ENCODE measurements at regions not wholly inside any gene's neighbourhood (a gene's known extent, or its start where the extent isn't known, plus 50 kb on each side); places are given as distances from the start of the nearest gene placed in this dataset.

GRCh38 chr13:47869776-47870175 is 131.3 kb downstream of the SUCLA2 start:
- no peak overlapping the region for H3K18ac ChIP-seq (ENCODE audit: insufficient read length, low read depth, low read length)
- no peaks in the 10 kb centered on the region for H3K79me2 ChIP-seq (ENCODE audit: insufficient read depth, low read length)
- no peak overlapping the region for H3K56ac ChIP-seq (ENCODE audit: insufficient read length, low read depth, low read length)
- H4K91ac ChIP-seq (ENCODE audit: insufficient read length, low read depth, low read length): no peak overlapping the region
- H3K14ac ChIP-seq (ENCODE audit: insufficient read depth, low read length): no peak overlapping the region
- peaks cover 9% of the 10 kb centered on the region for H3K9me3 ChIP-seq (ENCODE audit: control insufficient read depth, low read depth, low read length)
- no peak overlapping the region for H3K4me2 ChIP-seq (ENCODE audit: insufficient read depth, insufficient read length, low read length)
- H3K27ac Mint-ChIP-seq: no peak overlapping the region
- no peak overlapping the region for H2BK20ac ChIP-seq (ENCODE audit: low read depth, low read length, poor library complexity, severe bottlenecking)
- H3K27me3 ChIP-seq (ENCODE audit: insufficient read depth, low read length): no peaks in the 10 kb centered on the region
- no peaks in the 10 kb centered on the region for H4K20me1 ChIP-seq (ENCODE audit: control insufficient read depth, insufficient read depth, insufficient read length)
- H2BK15ac ChIP-seq (ENCODE audit: low read depth, low read length): no peak overlapping the region
- H2AK5ac ChIP-seq (ENCODE audit: insufficient read length, low read length): no peak overlapping the region
- H3K4me3 Mint-ChIP-seq: no peak overlapping the region
- no peak for TF ChIP-seq CTCF (conservative IDR thresholded peaks at IDR 0.05)
- no peak overlapping the region for H2BK12ac ChIP-seq (ENCODE audit: insufficient read length, low read depth, low read length)
- no peak overlapping the region for H3K9ac ChIP-seq (ENCODE audit: extremely low read depth, insufficient read length, low read length)
- H4K5ac ChIP-seq (ENCODE audit: insufficient read length, low read depth, low read length): no peak overlapping the region
- no peak overlapping the region for H2AFZ ChIP-seq (ENCODE audit: low read length)
- H3K27ac ChIP-seq (ENCODE audit: insufficient read length, low read depth, low read length): no peak overlapping the region
- H3K36me3 Mint-ChIP-seq (ENCODE audit: insufficient read depth in 1 of 3, low read depth in 3 of 3): peaks cover 8 to 28% (median 16%) of the 10 kb centered on the region in 3 experiments
- no peak overlapping the region for H3T11ph ChIP-seq (ENCODE audit: low read length)
- H3K79me1 ChIP-seq (ENCODE audit: insufficient read depth, low read depth, low read length, poor library complexity, severe bottlenecking): no peaks in the 10 kb centered on the region
- H3K9me3 Mint-ChIP-seq: peaks cover 30 to 31% of the 10 kb centered on the region in 2 experiments
- no peak for DNase-seq
- no peaks in the 10 kb centered on the region for H3K23me2 ChIP-seq (ENCODE audit: insufficient read length, low read depth, low read length, poor library complexity, severe bottlenecking)
- no peak overlapping the region for H3K4ac ChIP-seq (ENCODE audit: low read depth, low read length)
- no peak overlapping the region for H2BK5ac ChIP-seq (ENCODE audit: insufficient read length, low read length)
- H3K4me1 Mint-ChIP-seq: no peaks in the 10 kb centered on the region
- no peak overlapping the region for H4K8ac ChIP-seq (replicated peaks; ENCODE audit: insufficient read length, low read depth, low read length)
- no peak overlapping the region for H3K23ac ChIP-seq (ENCODE audit: insufficient read length, low read depth, low read length)
- H2BK120ac ChIP-seq (ENCODE audit: low read depth, low read length, poor library complexity, severe bottlenecking): no peak overlapping the region
- H3K27me3 Mint-ChIP-seq (ENCODE audit: low read depth): no peaks in the 10 kb centered on the region; the same call in 1 of the 2 replicates
- H3K4me1 ChIP-seq (ENCODE audit: insufficient read depth, low read length): no peaks in the 10 kb centered on the region

Measured in H9 (cell line).